Motor neuron (in vitro differentiated cells): ENCODE measurements at regions not wholly inside any gene's neighbourhood (a gene's known extent, or its start where the extent isn't known, plus 50 kb on each side); places are given as distances from the start of the nearest gene placed in this dataset.
A peak's percentile ranks its signal among the peaks of the same experiment; 100 is the strongest.

Source experiments
- ATAC-seq, 8 experiments: fragments of 200-7000 bp; cut with Tn5 transposase; replicated peaks in 6 of 8; 2 replicates each; pipeline ENCODE4 v1.8.0; 2021; ENCODE audit warnings: mild to moderate bottlenecking in 8 of 8, moderate library complexity in 8 of 8
- H3K27ac ChIP-seq, 2 donors: fragments of 250-450 bp; sonication (Bioruptor Pico); 2 replicates each; pipeline ENCODE4 v1.9.0; 2021; ENCODE audit warnings: antibody characterized with exemption in 2 of 2, mild to moderate bottlenecking in 2 of 2, moderate library complexity in 1 of 2
- H3K4me1 ChIP-seq, 2 donors: fragments of 250-450 bp; sonication (Bioruptor Pico); replicated peaks in 1 of 2; 2 replicates each; pipeline ENCODE4 v1.6.1; 2021; ENCODE audit warnings: antibody characterized with exemption in 2 of 2, mild to moderate bottlenecking in 2 of 2, moderate library complexity in 1 of 2
- H3K4me3 ChIP-seq, 5 donors: fragments of 250-450 bp; sonication (Bioruptor Pico); 2 replicates each; pipeline ENCODE4 v1.9.0; 2021; ENCODE audit warnings: antibody characterized with exemption in 5 of 5, mild to moderate bottlenecking in 5 of 5, moderate library complexity in 4 of 5
- WGBS, 10 experiments: fragments of 450-650 bp; shearing (Covaris generic); methylation state at CpG; one replicate each; pipeline ENCODE4 v1.0.0; 2022; 5-methylcytosine and 5-hydroxymethylcytosine counted together
- in situ Hi-C, 9 experiments: fragments of 400-800 bp; cut with MboI; loops; one replicate each; pipeline ENCODE4 v1.15.0; 2021; ENCODE audit warnings: low sequenced_read_pairs in 9 of 9, low pct_unique_long_range_greater_than_20kb in 2 of 9; ENCODE audit not compliant: unreplicated experiment in 9 of 9

DNA sequence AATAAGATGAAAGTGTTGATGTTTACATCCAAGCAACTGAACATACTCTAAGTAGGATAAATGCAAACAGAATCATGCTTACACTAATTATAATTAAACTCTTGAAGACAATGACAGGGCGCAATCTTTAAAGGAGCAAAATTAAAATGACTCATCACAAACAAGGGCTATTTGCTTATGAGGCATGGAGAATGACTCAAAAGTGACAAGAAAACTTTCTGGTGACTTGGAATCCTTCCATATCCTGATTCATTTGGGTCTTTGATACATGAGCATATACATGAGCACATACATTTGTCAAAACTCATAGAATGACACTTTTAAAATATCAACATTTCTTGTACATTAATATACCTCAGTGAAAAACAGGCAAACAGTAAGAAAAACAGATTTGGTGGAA lies 1632.3 kb downstream of the KCNT2 start:
- in situ Hi-C loops, result no loop called here
- Histone ChIP-seq H3K4me1 (no peaks in the 10 kb centered on the region), H3K4me3 (no peak overlapping the region), H3K27ac (no peak overlapping the region)
- ATAC-seq, result no peak
- 0 to 89% (median 66%) methylated on average over 1 of the region's 1 CpG for WGBS, 10 experiments

DNA sequence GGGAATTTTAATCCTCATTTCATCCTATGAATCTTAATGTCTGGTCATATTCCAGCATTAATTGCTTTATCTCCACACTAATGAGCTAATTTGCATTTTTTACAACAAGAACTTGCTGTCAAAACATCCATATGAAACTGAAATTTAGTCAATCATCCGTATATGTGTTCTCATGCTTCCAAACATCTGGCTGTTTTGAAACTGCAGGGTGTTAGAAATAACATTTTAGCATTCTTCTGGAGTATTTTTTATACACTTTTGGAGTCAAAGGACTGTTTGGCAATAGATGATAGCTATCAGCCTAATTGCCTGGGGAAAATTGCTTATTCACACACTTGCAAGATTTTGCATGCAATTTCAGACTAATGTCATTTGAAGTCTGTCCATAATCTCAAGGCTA lies 1639.3 kb downstream of the KCNT2 start:
- 20 to 100% (median 73%) methylated on average over 1 of the region's 1 CpG; no CpG with 5 or more reads in 2 of the 10 experiments for WGBS, 10 experiments
- H3K4me1 ChIP-seq, result no peaks in the 10 kb centered on the region
- no peak overlapping the region for H3K4me3 ChIP-seq
- no peak overlapping the region for H3K27ac ChIP-seq
- ATAC-seq, result no peak
- in situ Hi-C loops, result no loop called here

DNA sequence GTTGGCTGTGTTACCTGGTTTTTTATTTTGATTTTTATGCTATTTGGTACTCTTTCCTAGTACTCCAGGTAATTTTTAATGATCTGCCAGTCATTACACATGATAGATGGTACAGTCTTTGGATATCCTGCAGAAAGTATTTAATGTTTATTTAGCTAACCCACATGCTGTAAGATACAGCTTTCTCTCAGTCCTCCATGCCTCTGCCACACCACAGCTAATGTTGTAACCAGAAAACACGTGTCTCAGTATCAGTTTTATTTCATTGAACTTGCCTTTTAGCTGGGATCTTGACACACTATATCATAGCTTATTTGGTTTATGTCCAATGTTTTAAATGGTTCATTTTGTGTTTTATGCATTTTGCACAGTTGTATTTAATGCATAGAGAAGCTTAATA lies 1648.4 kb downstream of the KCNT2 start:
- Histone ChIP-seq H3K4me3 (no peak overlapping the region), H3K27ac (no peak overlapping the region), H3K4me1 (no peaks in the 10 kb centered on the region)
- WGBS, 10 experiments, result 0 to 100% (median 75%) methylated on average over 1 of the region's 1 CpG
- in situ Hi-C loops, result no loop called here
- ATAC-seq, result no peak

DNA sequence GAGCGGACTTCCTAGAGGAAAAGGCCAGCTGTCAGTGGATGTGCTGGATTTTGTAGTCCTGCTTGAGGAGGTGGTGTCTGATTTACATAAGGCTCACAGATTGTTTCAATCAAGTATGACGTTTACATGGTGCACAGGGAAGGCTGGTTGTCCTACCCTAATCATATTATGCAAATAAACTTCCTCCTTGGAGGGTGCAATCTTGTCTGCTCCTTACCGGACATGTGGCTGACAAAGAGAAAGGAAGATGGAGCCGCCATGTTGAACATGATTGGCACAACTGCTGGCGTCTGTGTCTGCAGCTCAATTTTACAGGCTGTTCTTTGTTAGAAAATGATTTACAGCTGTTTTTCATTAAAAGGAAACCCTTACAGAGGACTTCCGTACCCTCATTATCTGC lies 1656.1 kb downstream of the KCNT2 start:
- in situ Hi-C loops, result no loop called here
- 9 to 86% (median 48%) methylated on average over 1 to 6 of the region's 6 CpGs for WGBS, 10 experiments
- peak in 1 of 8 experiments; percentile 31 for ATAC-seq
- Histone ChIP-seq H3K27ac (no peak overlapping the region), H3K4me3 (no peak overlapping the region), H3K4me1 (no peaks in the 10 kb centered on the region)

- H3K4me3 ChIP-seq, result no peak overlapping the region
- no peak overlapping the region for H3K27ac ChIP-seq
- WGBS, 10 experiments, result 0 to 100% (median 85%) methylated on average over 1 of the region's 1 CpG
- no peak for ATAC-seq
- no peaks in the 10 kb centered on the region for H3K4me1 ChIP-seq
- in situ Hi-C loops, result no loop called here
Observed at GRCh38 chr1:194950584-194950983, 1657.7 kb downstream of the KCNT2 start.

GRCh38 chr1:194940336-194941030 lies 1667.8 kb downstream of the KCNT2 start:
- Histone ChIP-seq H3K27ac (no peak overlapping the region), H3K4me1 (no peaks in the 10 kb centered on the region), H3K4me3 (no peak overlapping the region)
- no peak for ATAC-seq
- 56 to 100% (median 96%) methylated on average over 1 to 2 of the region's 2 CpGs; no CpG with 5 or more reads in 2 of the 10 experiments for WGBS, 10 experiments
- in situ Hi-C loops, result no loop called here

DNA sequence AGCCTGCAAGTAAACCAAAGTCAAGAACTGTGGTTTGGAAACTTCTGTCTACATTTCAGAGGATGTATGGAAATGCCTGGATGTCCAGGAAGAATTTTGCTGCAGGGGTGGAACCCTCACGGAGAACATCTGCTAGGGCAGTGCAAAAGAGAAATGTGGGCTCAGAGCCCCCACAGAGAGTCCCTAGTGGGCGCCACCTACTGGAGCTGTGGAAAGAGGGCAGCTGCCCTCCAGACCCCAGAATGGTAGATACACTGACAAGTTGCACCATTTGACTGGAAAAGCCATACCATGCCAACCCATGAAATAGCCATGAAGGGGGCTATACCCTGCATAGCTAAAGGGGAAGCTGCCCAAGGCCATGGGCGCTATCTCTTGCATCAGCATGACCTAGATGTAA lies 1672.4 kb downstream of the KCNT2 start:
- in situ Hi-C loops, result no loop called here
- ATAC-seq, result no peak
- H3K4me3 ChIP-seq, result no peak overlapping the region
- no peak overlapping the region for H3K27ac ChIP-seq
- 0 to 100% (median 92%) methylated on average over 1 to 3 of the region's 3 CpGs; no CpG with 5 or more reads in 3 of the 10 experiments for WGBS, 10 experiments
- H3K4me1 ChIP-seq, result no peaks in the 10 kb centered on the region

DNA sequence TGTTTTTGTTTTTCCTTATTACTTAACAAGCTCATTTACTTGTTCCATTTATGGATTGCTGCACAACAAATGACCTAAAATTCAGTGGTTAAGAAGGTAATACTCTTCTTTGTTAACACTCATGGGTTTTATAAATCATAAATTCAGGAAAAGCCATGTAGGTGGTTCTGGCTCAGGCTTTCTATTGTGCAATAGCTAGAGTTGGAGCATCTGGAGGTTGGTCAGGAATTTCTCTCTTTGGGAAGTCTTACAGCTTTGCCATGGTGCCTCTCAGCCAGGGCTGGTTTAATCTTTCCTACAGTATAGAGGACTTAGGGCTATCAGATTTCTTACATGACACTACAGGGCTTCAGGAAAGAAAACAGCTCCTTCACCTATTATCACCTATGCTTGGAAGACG lies 1677.1 kb downstream of the KCNT2 start:
- WGBS, 10 experiments, result 64 to 86% (median 73%) methylated on average over 1 of the region's 1 CpG; no CpG with 5 or more reads in 4 of the 10 experiments
- no peak overlapping the region for H3K4me3 ChIP-seq
- in situ Hi-C loops, result no loop called here
- no peak for ATAC-seq
- H3K4me1 ChIP-seq, result no peaks in the 10 kb centered on the region
- no peak overlapping the region for H3K27ac ChIP-seq

DNA sequence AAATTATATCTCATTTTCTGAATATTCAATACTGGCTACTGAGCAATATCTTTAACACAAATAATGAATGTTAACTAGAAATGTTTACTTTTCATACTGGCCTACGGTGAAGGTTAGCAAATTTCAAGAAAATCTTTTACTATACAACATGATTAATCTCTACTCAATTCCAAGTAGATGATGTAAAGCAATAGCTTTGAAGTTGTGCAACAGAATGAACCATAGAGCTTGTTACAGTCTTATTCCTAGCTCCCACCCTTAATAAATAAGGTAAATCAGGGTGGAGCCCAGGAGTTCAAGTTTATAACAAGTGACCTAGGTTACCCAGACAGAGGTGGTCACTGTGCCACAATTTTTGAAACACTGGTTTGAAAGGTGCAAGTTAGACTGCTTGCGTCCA lies 1678.1 kb downstream of the KCNT2 start:
- WGBS, 10 experiments, result 0 to 100% (median 57%) methylated on average over 1 to 2 of the region's 2 CpGs; no CpG with 5 or more reads in 1 of the 10 experiments
- no peak overlapping the region for H3K4me3 ChIP-seq
- H3K27ac ChIP-seq, result no peak overlapping the region
- ATAC-seq, result no peak
- in situ Hi-C loops, result no loop called here
- H3K4me1 ChIP-seq, result no peaks in the 10 kb centered on the region

GRCh38 chr1:194929357-194929756 lies 1678.9 kb downstream of the KCNT2 start:
- in situ Hi-C loops, result no loop called here
- Histone ChIP-seq H3K4me3 (no peak overlapping the region), H3K27ac (no peak overlapping the region), H3K4me1 (no peaks in the 10 kb centered on the region)
- ATAC-seq, result peak in 2 of 8 experiments; percentile 32 to 55

DNA sequence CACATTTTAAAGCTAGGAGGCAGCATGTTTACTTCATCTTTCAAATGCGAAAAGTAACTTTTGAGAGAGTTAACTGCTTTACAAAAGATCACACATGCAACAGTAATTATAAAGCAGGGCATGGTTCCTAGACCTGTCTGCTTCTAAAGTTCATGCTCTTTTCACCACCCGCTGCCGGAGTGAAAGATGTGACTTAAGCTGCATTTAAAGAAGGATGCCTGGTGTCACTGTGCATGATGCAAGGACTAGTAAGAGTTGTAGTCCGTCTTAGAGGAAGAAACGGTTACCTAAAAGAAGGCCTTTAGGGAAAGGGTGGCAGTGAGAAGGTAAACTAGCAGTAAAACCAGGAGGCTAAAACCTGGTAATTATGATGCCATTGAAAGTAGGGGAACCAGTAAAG lies 1689.1 kb downstream of the KCNT2 start:
- in situ Hi-C loops, result no loop called here
- Histone ChIP-seq H3K4me3 (no peak overlapping the region), H3K27ac (peak overlapping the region in 1 of 2 donors; percentile 40), H3K4me1 (peaks cover 12 to 13% of the 10 kb centered on the region in 2 donors)
- WGBS, 10 experiments, result 10 to 85% (median 67%) methylated on average over 2 to 5 of the region's 5 CpGs; no CpG with 5 or more reads in 1 of the 10 experiments
- peak in 5 of 8 experiments; percentile 56 to 88 (median 62) for ATAC-seq

GRCh38 chr1:194917769-194918168 lies 1690.5 kb downstream of the KCNT2 start:
- Histone ChIP-seq H3K4me3 (no peak overlapping the region), H3K4me1 (peaks cover 12 to 13% of the 10 kb centered on the region in 2 donors), H3K27ac (no peak overlapping the region)
- peak in 5 of 8 experiments; percentile 57 to 86 (median 74) for ATAC-seq
- in situ Hi-C loops, result no loop called here
- 65 to 78% methylated on average over 4 of the region's 4 CpGs; no CpG with 5 or more reads in 8 of the 10 experiments for WGBS, 10 experiments

GRCh38 chr1:194908643-194909042 lies 1699.6 kb downstream of the KCNT2 start:
- Histone ChIP-seq H3K4me1 (no peaks in the 10 kb centered on the region), H3K4me3 (no peak overlapping the region), H3K27ac (no peak overlapping the region)
- 0 to 100% (median 60%) methylated on average over 1 of the region's 1 CpG; no CpG with 5 or more reads in 2 of the 10 experiments for WGBS, 10 experiments
- ATAC-seq, result no peak
- in situ Hi-C loops, result no loop called here

GRCh38 chr1:194903524-194903923 lies 1704.7 kb downstream of the KCNT2 start:
- no peak for ATAC-seq
- WGBS, 10 experiments, result 4 to 100% (median 93%) methylated on average over 1 to 4 of the region's 4 CpGs
- in situ Hi-C loops, result no loop called here
- no peaks in the 10 kb centered on the region for H3K4me1 ChIP-seq
- H3K27ac ChIP-seq, result no peak overlapping the region
- no peak overlapping the region for H3K4me3 ChIP-seq
